SIG-M5 (cell line): ENCODE measurements at regions not wholly inside any gene's neighbourhood (a gene's known extent, or its start where the extent isn't known, plus 50 kb on each side); places are given as distances from the start of the nearest gene placed in this dataset.

ENCODE experiments used
- DNase-seq: peaks from one replicate; lab custom pipeline; 2025; lab: John Stamatoyannopoulos, UW

DNA sequence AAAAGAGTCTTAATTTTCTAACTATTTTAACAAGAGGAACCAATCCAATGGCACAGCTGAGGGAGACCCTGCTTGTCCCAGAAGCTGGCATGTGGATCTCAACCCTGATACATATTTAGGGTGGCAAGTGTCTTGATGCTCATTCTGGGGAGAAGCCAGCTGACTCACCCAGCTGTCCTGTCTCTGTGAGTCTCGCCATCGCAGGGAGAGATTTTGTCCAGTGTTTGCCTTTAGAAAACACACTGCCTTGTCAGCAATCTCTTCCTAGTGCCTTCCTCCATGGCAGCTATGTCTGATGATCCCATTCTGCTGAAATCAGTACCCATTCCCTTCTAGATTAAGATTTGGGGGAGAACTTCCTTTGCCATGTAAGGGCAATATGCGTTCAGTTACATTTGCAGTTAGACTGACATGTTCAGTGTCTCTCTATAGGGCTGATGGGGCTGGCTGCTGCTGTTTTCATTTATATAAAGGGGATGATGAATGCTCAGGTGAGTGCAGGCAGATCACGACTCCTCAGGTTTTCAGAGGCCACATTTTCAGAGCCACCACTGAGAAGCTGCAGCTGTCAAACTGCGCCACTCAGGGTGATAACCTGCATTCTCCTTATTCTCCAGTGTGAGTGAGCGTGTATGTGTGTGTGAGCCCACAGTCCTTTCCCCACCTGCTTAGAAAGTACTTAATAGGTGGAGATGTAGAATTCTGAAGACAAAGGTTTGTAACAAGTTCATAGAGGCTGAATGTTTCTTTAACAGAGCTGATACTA is 217.0 kb downstream of the GAS1 start:
- no peak for DNase-seq

DNA sequence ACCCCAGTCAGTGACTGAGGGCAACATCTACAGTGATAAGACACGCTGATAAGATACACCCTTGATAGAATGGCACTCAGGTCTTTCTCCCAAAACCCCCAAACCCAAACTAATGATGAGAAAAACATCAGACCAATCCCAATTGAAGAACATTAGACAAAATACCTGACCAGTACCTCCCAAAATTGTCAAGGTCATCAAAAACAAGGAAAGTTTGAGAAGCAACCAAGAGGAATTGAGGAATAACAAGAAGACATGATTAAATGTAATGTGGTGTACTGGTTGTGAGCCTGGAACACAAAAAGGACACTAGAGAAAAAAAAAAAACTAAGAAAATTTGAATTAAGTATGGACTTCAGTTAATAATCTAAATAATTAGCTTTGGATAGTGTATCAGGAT is 222.8 kb downstream of the GAS1 start:
- DNase-seq, result no peak

DNA sequence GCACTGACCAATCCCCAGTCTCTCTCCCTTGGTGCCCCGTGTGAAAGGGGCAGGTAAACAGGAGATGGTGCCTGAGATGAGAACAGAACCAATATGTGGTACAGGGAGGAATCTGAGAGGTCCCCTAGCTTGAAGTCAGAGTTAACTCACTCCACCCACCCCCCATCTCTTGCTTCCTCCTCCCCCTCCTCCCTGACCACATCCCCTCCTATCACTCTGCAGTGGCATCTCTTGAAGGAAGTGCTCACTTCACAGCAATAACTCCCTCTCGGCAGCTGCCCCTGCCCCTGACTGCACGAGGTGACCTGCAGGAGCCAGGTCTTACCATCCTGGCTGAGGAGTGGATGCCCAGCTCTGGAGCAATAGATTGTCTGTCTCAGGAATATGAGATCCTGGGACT is 224.0 kb downstream of the GAS1 start:
- DNase-seq, result no peak

DNA sequence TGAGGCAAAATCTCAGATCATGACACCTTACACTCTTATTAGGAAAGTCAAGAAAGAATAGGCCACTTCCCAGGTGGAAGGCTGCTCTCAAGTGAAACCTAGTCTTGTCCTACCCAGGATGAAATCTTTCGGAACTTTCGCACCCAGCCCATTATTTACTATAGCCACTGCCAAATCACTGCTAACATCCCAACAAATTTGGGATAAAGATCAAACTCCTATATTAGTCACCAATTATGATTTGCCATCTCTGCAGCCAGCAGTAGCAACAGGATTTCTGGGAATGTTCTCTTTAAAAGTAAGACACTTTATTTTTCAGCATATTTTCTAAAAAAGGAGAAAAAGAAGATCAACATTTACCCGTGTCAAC is 224.6 kb downstream of the GAS1 start:
- DNase-seq, result no peak

DNA sequence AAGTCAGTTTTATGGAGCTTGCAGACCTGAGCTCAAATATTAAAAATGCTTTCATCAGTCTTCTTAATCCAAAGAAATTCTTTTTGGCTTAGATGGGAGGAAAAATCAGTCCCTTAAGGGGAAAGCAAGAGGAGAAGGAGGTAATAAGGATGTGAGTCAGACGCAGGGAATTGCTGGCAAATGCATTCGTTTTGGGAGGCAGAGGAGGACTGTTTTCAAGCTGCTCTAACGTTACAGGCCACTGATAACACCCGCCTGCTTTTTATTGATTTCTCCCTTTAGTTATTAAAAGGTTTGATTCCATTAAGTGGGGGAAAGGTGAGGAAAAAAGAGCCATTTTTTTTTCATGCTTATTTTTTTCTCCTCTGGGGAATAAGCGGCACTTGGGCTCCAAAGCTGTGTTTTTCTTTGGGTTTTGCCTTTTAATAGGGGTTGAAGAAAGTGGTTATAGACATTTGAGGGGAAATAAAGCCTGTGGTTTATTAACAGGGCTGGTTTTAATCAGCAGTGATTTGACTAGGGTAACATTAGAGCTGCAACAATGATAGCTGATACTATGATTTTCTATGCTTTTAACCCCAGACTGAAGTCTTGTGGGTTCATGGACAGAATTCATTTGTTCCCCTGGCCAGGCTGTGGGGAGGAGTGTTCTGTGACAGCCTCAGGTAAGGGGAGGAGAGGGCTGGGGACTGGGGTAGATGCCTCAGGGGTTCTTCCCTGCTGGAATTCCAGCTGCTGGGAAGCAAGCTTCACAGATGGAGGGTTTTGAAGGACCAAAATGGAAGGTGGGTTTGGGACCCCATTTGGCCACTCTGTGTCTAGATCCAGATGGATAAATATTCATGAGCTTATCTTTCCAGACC is 225.2 kb downstream of the GAS1 start:
- no peak for DNase-seq

DNA sequence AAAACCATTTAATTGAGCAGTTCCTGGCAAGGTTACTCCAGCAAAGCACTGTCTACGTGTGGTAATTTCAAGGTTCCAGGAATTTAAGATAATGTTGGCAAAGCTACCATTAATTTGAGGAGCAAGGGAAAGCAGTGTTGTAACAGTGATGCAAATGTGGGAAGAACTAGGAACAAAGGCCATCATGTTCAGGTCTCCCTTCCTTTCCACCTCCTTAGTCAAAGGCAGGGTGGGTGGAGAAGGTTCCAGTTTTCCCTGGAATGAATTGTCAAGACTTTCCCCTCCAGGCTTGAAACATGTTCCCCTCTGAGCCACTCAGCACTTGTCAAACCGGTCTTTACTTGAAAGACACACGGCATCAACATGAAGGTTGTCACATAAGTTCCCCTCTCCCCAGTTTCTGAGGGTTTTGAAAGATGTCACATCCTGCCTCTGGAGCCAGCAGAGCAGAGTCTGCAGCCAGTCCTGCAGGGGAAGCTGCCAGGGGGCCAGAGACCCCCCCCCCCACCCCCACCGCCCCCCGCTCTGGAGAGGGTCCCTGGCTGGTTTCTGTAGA is 226.0 kb downstream of the GAS1 start:
- no peak for DNase-seq

DNA sequence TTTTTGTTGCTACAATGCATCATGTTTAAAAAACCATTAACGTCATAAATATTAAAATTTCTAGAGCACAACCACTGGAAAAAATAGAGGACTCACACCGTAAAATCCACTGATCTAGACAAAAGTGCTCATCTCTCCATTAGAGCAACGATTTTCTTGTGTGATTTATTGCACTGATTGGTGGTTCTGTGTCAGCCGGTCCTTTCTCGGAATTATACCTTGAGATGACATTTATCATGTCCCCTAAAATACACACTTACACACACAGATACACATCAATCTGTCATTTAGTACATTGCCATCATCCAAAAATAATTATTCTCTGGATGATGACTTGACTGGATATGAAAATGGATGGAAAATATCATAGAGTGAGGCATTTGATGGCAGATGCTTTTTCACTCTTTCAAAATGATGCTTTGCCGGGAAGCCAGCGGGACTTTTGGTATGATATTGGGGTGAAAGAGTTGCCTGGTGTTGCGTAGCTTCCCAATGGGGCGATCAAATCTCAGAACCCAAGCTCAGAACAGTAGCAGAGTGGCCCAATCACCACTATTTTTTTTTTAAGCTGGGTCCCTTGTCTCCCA is 226.6 kb downstream of the GAS1 start:
- DNase-seq, result no peak

DNA sequence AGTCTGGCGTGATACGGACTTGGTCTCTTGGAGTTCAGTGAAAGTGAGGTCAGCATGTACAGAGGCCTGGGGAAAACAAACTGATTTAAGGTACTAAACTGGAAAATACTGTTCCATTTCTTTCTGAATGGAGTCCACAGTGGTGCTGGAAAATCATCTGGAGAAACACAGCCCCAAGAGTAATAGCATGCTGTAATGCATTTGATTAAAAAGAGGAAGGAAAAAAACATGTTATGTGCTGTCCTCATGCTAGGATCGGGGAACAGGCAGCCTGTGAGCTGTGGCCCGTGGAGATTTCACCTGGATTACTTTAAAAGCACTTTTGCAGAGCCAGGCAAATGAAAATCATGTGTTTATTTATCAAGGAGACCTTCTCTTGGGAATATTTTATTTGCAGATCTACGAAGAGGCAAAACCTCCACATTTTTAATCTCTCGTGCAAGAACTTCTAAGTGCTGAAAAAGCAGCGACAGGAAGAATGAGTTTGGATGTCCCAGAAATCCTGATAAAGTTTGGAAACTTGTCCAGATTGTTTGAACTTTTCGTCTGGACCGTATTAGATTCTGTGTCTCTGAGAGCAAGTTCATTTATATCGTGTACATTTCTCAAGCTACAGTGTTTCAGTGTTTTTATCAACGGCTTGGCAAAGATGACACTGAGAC is 228.8 kb downstream of the GAS1 start:
- no peak for DNase-seq

DNA sequence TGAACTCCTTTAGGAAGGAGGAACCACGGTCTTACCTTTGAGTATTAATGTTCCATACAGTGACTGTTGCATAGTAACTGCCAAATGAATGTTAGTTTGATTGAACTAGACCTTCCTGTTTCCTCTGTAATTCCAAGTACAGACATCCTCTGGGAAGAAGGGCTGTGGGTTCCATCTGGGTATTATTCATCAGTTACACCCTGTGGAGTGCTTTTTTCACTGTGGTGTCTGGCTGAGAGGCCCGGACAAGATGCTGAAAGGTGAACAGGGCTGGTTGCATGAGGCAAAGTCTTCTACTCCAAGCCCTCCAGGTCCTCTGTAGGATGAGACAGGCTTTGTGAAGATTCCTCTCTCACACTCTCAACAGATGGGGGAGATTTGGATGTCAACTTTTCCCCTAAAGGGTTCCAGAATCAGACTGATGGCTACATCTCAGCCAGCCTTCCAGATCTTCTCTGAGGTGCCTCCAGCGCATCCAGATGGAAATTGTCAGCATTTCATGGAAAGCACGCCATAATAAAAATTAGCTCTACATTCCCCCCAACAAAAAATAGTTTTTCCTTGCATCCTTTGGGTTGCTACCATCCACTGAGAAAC is 230.9 kb downstream of the GAS1 start:
- DNase-seq, result no peak

DNA sequence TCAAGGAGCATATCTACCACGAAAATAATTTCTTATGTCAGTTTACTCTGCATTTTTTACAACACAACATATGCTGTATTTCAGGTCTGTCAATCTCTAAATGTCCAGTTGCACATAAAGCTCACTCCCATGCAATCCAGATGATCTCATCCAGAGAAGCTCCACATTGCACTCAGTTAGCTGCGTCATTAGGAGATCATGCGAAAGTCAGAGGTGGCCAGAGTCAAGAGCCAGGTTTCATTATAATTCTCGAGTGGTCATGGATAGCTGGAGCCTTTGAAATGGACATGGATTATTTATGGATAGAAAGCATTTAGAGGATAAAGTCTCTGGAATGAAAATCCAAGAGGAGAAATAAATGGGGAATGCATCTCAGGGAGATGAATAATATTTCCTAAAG is 232.3 kb downstream of the GAS1 start:
- no peak for DNase-seq

DNA sequence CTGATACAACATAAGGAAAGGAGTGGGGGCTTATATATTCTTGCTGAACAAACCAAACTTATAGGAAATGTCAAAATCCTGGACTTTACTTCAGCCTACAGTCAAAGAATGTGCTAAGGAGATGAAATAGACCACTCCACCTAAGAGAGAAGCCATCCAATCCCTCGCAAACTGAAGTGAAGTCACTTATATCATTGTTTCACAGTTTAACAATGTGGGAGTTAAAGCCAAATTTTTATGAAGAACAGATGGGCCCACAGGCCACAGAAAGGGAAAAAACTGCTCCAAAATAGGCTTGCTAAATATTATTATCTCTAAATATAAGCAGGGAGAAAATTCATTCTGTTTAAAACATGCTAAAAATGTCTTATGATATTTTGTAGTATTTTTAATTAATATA is 233.3 kb downstream of the GAS1 start:
- no peak for DNase-seq

DNA sequence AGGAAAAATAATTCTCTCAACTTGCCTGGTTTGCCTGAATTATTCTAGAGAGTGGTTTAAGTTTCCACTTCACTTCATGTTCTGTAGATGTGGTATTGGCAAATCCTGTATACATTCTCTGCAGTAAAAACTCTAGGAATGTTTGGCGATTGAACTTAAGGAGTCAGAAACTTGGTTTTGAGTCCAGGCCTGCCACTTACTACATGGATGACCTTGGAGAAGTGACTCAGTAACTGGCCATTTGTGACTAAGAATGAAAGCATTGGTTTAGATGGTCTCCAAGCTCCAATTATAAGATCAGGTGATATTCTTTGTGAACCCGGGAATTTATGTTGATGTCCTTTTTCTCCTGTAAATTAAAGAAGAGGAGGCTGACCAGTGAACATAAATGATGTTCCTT is 233.8 kb downstream of the GAS1 start:
- no peak for DNase-seq

DNA sequence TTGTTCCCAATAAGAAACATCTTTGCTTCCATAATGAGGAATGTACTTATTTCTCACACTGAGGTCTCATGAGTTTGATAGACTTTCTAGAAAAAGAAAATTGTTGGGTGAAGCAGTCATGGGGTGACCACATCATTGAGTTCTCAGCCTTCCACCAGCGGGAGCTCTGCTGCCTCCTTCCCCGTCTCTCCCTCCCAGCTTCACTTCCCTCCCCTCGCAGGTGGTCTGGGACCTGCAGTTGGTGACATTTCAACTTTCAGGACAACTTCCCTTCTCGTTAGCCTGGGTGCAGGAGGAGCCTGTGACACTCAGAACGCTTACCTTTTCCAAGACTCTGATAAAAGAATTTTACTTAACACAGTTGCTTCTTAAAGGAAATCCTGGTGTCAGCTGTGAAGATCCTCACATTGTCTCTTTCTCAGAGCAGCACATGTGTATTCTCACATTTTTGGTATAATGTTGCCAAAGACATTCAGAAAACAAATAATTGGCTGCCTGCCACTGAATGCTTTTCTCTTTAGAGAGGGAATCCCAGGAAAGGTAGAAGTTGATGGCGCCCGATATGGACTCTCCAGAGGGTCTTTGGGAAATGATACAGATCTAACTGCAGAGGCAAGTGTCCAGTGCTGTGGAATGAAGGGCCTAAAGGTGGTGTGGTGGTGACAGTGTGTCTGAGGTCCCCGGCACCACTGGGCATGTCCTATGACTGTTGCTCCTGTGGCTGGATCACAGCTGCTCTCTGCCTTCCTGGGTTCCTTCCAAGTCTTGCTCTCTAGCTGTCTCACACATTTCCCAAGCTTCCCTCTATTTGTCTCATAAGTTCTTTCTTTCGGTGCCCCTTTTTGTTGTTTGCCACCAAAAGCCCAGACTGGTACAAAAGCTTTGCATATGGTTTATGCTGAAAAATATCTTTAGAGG is 238.1 kb downstream of the GAS1 start:
- DNase-seq, result no peak

DNA sequence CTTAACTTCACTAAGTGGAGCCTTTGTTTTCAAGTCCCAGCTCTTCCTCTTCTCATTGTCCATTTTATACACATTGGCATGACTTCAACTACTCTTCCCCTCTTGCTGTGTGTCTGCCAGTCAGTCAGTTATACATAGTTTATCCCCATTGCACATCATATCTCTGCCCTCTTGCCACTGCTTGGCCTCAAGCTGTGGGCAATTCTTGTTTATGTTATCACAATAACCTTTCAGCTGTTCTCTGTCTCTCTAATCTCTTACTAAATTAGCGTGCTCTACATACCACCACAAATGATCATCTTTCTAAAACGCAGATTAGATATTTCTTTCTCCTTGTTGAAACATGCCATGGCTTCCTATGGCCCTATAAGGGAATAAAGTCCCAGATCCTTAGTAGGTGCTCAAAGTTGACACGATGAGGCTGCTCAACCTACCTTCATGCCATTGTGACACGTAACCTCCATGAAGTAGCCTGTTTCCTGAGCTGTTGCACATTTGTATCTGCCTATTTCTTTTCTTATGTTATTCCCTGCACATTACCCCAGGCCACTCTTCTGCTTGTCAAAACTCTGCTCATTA is 239.3 kb downstream of the GAS1 start:
- DNase-seq, result no peak

DNA sequence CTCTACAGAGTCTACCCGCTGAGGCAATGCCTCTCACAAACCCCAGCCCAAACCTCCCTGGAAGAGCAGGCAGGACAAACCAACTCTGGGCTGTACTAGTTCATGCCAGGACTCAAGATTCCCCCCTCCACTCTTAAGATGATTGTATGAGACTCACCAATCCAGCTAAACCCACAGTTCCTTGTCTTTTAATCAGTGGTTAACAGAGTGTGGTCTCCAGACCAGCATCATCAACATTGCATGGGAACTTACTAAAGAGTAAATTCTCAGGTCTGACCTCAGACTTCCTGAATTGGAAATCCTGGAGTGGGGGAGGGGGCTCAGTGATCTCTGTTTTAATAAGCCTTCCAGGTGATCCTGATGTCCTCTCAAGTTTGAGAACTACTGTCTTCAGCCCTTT is 240.9 kb downstream of the GAS1 start:
- no peak for DNase-seq

DNA sequence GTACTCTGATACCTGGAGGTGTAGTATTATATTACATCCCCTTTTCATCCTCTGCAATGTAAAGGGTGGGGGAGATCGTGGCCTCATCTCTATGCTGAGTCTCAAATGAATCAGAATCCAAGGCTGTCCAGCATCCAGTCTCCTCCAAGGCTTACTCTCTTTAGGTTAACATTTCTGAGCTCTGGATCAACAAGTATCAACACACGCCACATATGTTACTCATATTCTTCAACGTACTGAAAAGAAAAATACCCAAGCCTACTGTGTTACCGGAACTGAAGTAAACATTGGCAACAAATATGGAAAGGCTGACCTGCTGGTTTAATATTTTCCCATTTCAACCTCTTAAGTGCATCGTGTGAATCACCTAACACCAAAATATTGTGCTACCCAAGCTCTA is 241.8 kb downstream of the GAS1 start:
- DNase-seq, result no peak

DNA sequence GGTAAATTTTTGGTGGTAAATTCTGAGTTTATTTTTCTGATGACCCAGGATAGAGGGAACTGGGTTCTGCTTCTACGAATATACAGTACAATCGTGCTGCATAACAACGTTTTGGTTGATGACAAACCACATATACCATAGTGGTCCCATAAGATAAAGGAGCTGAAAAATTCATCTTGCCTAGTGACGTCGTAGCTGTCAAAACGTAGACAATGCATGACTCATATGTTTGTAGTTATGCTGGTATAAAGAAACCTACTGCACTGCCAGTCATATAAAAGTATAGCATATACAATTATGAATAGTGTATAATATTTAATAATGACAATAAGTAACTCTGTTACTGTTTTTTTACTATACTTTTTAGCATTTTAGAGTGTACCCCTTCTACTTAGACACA is 244.0 kb downstream of the GAS1 start:
- no peak for DNase-seq

DNA sequence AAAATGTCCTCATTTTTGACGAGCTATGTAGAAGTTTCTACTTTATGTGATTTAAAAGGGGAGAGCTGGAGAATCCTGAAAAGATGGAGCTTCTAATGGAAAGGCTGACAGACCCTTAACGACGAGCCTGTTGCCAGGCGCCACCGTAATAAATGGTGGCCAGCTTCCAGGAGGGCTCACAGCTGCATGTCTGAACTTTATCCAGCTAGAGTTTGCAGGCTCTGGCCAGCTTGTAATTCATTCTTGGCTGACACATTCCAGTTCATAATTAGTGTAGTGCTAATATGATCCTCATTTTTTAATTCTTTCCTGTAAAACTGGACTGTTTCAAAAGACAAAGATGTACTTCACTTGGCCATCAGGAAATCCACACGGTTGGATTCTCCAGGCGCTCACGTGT is 246.7 kb downstream of the GAS1 start:
- DNase-seq, result no peak

DNA sequence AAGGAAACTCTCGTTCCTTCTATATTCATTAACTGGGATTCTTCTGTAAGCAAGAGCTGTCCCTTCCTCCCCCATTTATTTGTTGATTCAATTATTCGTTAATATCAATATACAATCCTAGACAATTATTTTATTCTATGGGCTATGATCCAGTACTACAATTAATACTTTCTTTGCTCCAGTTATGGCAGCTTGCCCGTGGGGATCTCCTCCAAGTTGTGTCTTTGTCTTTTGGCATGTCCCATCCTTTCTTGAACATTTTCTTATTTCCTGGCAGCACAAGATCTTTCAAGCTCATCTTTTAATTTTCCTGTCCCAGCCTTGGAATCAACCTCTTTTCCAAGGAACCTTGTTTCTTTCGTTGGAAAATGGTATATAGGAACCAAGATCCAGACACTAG is 249.3 kb downstream of the GAS1 start:
- no peak for DNase-seq

DNA sequence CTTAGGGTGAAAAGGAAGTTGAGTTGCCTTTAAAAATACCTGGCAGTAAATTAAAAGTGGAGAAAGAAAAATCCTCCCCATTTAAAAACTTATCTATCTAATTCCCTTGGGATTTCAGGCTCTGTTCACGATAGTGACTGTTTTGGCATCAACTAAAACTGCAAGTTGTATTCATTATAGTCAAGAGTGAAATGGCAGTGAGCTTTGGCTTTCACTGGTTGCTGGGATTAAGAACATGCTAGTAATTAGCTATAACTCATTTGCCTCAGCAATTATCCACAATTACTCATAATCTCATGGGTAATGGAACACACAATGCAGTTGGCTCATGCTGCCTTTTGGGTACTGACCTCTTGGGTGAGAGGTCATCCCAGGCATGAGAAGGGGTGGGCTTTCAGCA is 250.1 kb downstream of the GAS1 start:
- no peak for DNase-seq
